ENCODE measurements at regions not wholly inside any gene's neighbourhood (a gene's known extent, or its start where the extent isn't known, plus 50 kb on each side); places are given as distances from the start of the nearest gene placed in this dataset.

DNA sequence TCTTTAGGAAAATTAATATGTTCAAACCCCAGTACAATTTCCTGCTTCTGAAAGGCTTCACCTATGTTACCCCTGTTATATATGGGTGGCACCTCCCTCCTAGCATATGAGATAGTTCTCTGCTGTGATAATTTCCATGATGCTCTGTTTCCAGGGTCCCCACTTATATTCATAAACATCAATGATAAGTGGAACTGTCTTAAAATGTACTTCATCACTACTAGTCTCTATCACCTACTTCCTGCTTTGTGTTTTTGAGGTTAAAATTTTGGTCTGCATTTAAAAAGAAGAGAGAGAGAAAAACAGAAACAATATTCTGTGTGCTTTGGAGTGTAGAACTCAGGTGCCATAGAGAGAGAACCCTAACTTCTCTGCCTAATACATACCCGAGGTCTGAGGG is 234.7 kb downstream of the HTR1A start:
- Histone ChIP-seq H3K4me3 (ENCODE audit: low read length) (no peak overlapping the region), H3K27me3 (ENCODE audit: insufficient read depth, low read length) (no peaks in the 10 kb centered on the region), H3K27ac (ENCODE audit: low read depth, low read length) (no peak overlapping the region), H3K4me1 (ENCODE audit: insufficient read depth, low read length) (no peaks in the 10 kb centered on the region), H3K9me3 (ENCODE audit: insufficient read depth, low read depth, low read length) (no peaks in the 10 kb centered on the region), H3K9ac (ENCODE audit: low read depth, low read length) (no peak overlapping the region), H3K36me3 (ENCODE audit: insufficient read depth, low read length) (no peaks in the 10 kb centered on the region)
- 90% methylated on average over 1 of the region's 1 CpG for WGBS

DNA sequence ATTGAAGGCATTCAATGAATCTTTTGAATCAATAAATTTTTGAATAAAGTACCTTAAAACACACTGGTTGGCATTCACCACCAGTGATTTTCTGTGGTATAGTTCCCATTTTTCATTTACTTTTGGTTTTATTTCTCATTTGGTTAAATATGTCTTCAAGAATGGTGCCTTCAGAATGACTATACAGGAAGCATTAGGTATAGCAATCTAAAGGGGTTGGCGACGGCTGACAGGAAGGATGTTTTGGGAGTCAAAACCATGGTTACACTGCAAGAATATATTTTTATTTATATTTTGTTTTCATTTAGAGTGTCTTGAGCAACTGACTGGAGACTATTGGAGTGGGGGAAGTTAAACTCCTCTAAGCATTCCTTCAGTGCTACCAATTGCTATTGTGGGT is 235.7 kb downstream of the HTR1A start:
- H3K27me3 ChIP-seq (ENCODE audit: insufficient read depth, low read length), result no peaks in the 10 kb centered on the region
- WGBS, result 100% methylated on average over 2 of the region's 2 CpGs
- H3K36me3 ChIP-seq (ENCODE audit: insufficient read depth, low read length), result no peaks in the 10 kb centered on the region
- no peaks in the 10 kb centered on the region for H3K9me3 ChIP-seq (ENCODE audit: insufficient read depth, low read depth, low read length)
- H3K9ac ChIP-seq (ENCODE audit: low read depth, low read length), result no peak overlapping the region
- no peak overlapping the region for H3K4me3 ChIP-seq (ENCODE audit: low read length)
- H3K27ac ChIP-seq (ENCODE audit: low read depth, low read length), result no peak overlapping the region
- H3K4me1 ChIP-seq (ENCODE audit: insufficient read depth, low read length), result no peaks in the 10 kb centered on the region

DNA sequence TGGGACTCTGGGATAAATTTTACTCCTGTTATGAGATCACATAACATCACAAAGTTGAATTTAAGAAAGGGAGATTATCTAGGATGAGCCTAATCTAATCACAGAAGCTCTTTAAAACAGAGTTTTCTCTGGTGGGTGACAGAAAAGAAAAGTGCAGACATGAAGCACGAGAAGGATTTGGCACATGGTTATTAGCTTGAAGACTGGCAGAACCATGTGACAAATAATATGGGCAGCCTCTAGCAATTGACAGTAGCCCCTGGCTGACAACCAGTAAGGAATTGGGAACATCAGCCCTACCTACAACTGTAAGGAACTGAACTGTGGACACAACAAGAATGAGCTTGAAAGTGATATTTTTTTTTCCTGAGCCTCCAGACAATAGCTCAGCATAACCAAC is 243.1 kb downstream of the HTR1A start:
- Histone ChIP-seq H3K27ac (ENCODE audit: low read depth, low read length) (no peak overlapping the region), H3K4me3 (ENCODE audit: low read length) (no peak overlapping the region), H3K36me3 (ENCODE audit: insufficient read depth, low read length) (no peaks in the 10 kb centered on the region), H3K9me3 (ENCODE audit: insufficient read depth, low read depth, low read length) (no peaks in the 10 kb centered on the region), H3K4me1 (ENCODE audit: insufficient read depth, low read length) (no peaks in the 10 kb centered on the region), H3K27me3 (ENCODE audit: insufficient read depth, low read length) (no peaks in the 10 kb centered on the region), H3K9ac (ENCODE audit: low read depth, low read length) (no peak overlapping the region)
- 93% methylated on average over 1 of the region's 1 CpG for WGBS

DNA sequence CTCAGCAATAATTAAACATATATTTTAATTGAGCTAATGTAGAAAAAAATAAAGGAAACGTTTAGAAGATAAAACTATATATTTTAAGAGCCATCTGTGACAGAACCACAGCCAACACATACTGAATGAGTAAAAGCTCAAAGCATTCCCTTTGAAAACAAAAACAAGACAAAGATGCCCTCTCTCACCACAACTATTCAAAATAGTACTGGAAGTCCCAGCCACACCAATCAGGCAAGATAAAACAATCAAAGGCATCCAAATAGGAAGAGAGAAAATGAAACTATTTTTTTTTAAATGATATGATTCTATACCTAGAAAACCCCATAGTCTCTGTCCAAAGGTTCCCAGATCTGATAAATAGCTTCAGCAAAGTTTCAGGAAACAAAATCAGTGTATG is 262.0 kb downstream of the HTR1A start:
- Histone ChIP-seq H3K27ac (ENCODE audit: low read depth, low read length) (no peak overlapping the region), H3K9me3 (ENCODE audit: insufficient read depth, low read depth, low read length) (no peaks in the 10 kb centered on the region), H3K9ac (ENCODE audit: low read depth, low read length) (no peak overlapping the region), H3K27me3 (ENCODE audit: insufficient read depth, low read length) (no peaks in the 10 kb centered on the region), H3K4me3 (ENCODE audit: low read length) (no peak overlapping the region), H3K4me1 (ENCODE audit: insufficient read depth, low read length) (no peaks in the 10 kb centered on the region), H3K36me3 (ENCODE audit: insufficient read depth, low read length) (no peaks in the 10 kb centered on the region)
- no CpG with 5 or more reads among the region's 1 CpG for WGBS

DNA sequence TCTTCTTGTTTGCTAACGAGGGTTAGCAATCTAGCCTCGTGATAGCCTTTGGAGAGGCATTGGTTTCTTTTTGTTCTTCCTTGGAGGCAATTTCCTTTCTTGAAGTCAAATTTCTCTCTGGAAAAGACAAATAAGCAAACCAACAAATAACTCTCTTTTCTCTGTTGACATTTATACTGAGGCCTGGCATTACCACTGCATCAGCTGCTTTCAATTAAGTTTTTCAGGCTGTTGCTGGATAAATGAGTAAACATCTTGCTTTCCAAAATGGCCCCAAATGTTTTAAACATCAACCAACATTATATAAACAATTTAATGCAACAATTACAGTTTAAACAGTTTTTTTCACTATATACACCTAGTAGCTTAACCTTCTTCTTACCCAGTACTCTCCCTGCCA is 264.4 kb downstream of the HTR1A start:
- WGBS, result 87% methylated on average over 2 of the region's 2 CpGs
- no peak overlapping the region for H3K9ac ChIP-seq (ENCODE audit: low read depth, low read length)
- H3K4me3 ChIP-seq (ENCODE audit: low read length), result no peak overlapping the region
- H3K4me1 ChIP-seq (ENCODE audit: insufficient read depth, low read length), result no peaks in the 10 kb centered on the region
- no peak overlapping the region for H3K27ac ChIP-seq (ENCODE audit: low read depth, low read length)
- no peaks in the 10 kb centered on the region for H3K9me3 ChIP-seq (ENCODE audit: insufficient read depth, low read depth, low read length)
- H3K27me3 ChIP-seq (ENCODE audit: insufficient read depth, low read length), result no peaks in the 10 kb centered on the region
- no peaks in the 10 kb centered on the region for H3K36me3 ChIP-seq (ENCODE audit: insufficient read depth, low read length)

DNA sequence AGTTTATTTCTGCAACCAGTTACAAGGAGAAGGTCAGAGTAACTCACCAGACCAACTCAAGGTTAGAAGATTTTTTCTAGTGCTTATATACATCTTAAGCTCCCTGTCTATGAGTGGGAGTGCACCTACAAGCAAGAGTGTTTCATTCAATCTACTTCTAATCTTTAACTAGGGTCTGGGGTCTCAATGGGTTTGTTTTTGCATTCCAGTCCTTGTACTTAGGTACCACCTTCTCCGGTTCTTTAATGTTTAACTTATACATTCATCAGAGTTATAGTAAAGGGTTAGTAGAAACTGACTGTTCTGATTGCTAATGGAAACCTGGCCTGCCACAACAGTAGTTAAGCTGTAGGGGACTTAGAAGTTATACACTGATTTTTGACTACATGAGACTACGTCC is 271.7 kb downstream of the HTR1A start:
- H3K4me1 ChIP-seq (ENCODE audit: insufficient read depth, low read length), result peaks cover 21% of the 10 kb centered on the region; the same call in 1 of the 2 replicates
- H3K4me3 ChIP-seq (ENCODE audit: low read length), result no peak overlapping the region
- no peaks in the 10 kb centered on the region for H3K27me3 ChIP-seq (ENCODE audit: insufficient read depth, low read length)
- no peak overlapping the region for H3K9ac ChIP-seq (ENCODE audit: low read depth, low read length)
- H3K9me3 ChIP-seq (ENCODE audit: insufficient read depth, low read depth, low read length), result no peaks in the 10 kb centered on the region
- no peaks in the 10 kb centered on the region for H3K36me3 ChIP-seq (ENCODE audit: insufficient read depth, low read length)
- no peak overlapping the region for H3K27ac ChIP-seq (ENCODE audit: low read depth, low read length)
- WGBS, result 100% methylated on average over 1 of the region's 2 CpGs

DNA sequence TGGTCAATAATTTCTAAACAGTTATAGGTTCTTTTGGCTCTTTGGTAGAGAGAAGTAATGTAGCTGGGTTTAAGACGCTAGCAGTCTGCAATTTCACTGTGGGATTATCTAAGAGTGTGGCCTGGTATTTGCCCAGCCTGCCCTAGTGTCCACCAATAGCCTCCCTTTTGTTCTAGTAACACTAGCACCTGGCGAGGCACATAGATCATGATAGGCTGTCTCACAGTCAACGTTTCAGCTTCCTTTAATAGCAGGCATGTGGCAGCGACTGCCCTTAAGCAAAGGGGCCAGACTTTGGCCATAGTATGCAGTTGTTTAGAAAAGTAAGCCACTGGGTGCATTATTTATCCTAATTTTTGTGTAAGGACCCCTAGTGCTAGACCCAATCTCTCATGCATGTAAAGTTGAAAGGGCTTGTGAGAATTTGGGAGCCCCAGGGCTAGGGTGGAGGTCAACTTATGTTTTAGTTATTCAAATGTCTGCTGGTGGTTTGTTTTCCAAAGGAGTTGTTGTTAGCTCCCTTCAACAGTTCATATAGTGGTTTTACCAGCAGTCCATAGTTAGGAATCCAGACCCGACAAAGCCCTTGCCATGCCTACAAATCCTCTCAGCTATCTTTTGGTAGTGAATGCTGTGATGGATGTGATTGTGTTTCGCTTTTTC is 274.3 kb downstream of the HTR1A start:
- 69% methylated on average over 5 of the region's 6 CpGs for WGBS
- Histone ChIP-seq H3K36me3 (ENCODE audit: insufficient read depth, low read length) (no peaks in the 10 kb centered on the region), H3K27ac (ENCODE audit: low read depth, low read length) (no peak overlapping the region)

DNA sequence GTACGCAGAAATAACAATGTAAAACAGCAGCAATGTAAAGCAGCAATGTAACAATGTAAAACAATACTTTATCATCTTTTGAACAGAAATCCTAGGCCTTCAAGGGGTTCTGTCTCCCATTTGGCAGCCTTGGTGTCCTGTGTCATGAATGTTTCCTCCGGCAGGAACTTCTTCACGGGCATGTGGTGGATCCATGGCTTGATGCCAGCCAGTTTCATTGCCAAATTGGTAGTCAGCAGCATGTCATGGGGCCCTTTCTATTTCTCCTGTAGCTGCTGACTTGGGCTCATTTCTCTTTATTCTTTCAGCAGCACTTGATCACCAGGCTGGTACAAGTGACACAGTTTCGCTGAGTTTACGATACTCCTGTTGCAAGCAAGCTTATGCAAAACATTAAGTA is 275.3 kb downstream of the HTR1A start:
- H3K9me3 ChIP-seq (ENCODE audit: insufficient read depth, low read depth, low read length), result no peaks in the 10 kb centered on the region
- H3K9ac ChIP-seq (ENCODE audit: low read depth, low read length), result no peak overlapping the region
- H3K4me1 ChIP-seq (ENCODE audit: insufficient read depth, low read length), result peaks cover 21% of the 10 kb centered on the region; the same call in 1 of the 2 replicates
- no peaks in the 10 kb centered on the region for H3K27me3 ChIP-seq (ENCODE audit: insufficient read depth, low read length)
- whole genome bisulfite sequencing, result 85% methylated on average over 5 of the region's 5 CpGs
- H3K4me3 ChIP-seq (ENCODE audit: low read length), result no peak overlapping the region
- no peaks in the 10 kb centered on the region for H3K36me3 ChIP-seq (ENCODE audit: insufficient read depth, low read length)
- H3K27ac ChIP-seq (ENCODE audit: low read depth, low read length), result no peak overlapping the region

More for the DNA sequence above, 274.3 kb downstream of the HTR1A start:
- no peak overlapping the region for H3K4me3 ChIP-seq (ENCODE audit: low read length)
- no peaks in the 10 kb centered on the region for H3K9me3 ChIP-seq (ENCODE audit: insufficient read depth, low read depth, low read length)
- no peaks in the 10 kb centered on the region for H3K27me3 ChIP-seq (ENCODE audit: insufficient read depth, low read length)
- H3K9ac ChIP-seq (ENCODE audit: low read depth, low read length), result no peak overlapping the region
- H3K4me1 ChIP-seq (ENCODE audit: insufficient read depth, low read length), result peaks cover 21% of the 10 kb centered on the region; the same call in 1 of the 2 replicates

DNA sequence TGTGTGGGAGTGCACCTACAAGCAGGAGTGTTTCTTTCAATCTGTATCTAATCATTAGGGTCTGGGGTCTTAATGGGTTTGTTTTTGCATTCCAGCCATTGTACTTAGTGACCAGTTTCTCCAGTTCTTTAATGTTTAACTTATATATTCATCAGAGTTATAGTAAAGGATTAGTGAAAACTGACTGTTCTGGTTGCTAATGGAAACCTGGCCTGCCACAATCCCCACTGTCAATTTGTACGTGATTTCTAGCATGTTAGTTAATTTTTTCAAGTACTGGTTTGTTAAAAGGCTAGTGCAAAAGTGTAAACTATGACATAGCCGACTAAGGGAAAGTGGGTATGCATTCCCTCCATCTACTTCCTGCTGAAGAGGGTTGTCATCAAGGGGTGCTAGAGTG is 276.1 kb downstream of the HTR1A start:
- Histone ChIP-seq H3K9me3 (ENCODE audit: insufficient read depth, low read depth, low read length) (no peaks in the 10 kb centered on the region), H3K9ac (ENCODE audit: low read depth, low read length) (no peak overlapping the region), H3K27me3 (ENCODE audit: insufficient read depth, low read length) (no peaks in the 10 kb centered on the region), H3K4me1 (ENCODE audit: insufficient read depth, low read length) (peaks cover 21% of the 10 kb centered on the region; the same call in 1 of the 2 replicates), H3K36me3 (ENCODE audit: insufficient read depth, low read length) (no peaks in the 10 kb centered on the region), H3K4me3 (ENCODE audit: low read length) (no peak overlapping the region), H3K27ac (ENCODE audit: low read depth, low read length) (no peak overlapping the region)
- WGBS, result 89% methylated on average over 2 of the region's 2 CpGs

DNA sequence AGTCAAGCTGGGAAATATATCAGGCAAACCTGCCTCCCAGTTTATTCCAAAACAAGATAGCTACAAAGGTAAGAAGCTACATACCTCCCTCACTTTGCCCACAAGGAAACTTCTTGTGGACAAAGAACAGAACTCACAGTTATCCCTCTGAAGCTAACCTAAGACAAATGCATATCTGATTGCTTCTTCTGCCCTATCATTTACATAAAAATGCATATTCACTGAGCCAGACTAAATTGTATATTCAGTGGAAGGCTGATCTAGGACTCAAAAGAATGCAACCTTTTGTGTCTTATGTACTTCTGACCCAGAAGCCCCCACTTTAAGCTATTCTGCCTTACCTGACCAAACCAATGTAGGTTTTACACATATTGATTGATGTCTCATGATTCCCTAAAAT is 276.8 kb downstream of the HTR1A start:
- no peaks in the 10 kb centered on the region for H3K9me3 ChIP-seq (ENCODE audit: insufficient read depth, low read depth, low read length)
- no peaks in the 10 kb centered on the region for H3K27me3 ChIP-seq (ENCODE audit: insufficient read depth, low read length)
- H3K36me3 ChIP-seq (ENCODE audit: insufficient read depth, low read length), result no peaks in the 10 kb centered on the region
- no peak overlapping the region for H3K9ac ChIP-seq (ENCODE audit: low read depth, low read length)
- H3K4me3 ChIP-seq (ENCODE audit: low read length), result no peak overlapping the region
- H3K27ac ChIP-seq (ENCODE audit: low read depth, low read length), result no peak overlapping the region
- peaks cover 21% of the 10 kb centered on the region; the same call in 1 of the 2 replicates for H3K4me1 ChIP-seq (ENCODE audit: insufficient read depth, low read length)

DNA sequence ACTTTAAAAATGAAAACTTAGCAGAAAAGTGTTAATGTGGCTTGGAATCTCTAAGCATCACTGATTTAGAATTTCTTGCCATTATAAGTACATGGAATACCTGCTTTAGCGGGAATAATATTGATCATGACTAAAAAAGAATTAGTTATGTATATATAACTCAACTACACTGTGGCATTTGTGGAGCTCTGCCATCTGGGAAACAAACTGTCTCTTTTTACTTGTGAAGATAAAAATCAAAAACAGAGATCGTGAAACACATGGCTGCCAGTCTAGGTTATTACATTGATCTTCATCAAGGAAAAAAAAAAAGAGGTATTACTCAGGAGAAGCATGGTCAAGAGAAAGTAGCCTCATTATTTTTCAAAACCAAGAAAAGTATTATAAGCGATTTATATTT is 287.4 kb downstream of the HTR1A start:
- Histone ChIP-seq H3K36me3 (ENCODE audit: insufficient read depth, low read length) (no peaks in the 10 kb centered on the region), H3K9ac (ENCODE audit: low read depth, low read length) (no peak overlapping the region), H3K4me1 (ENCODE audit: insufficient read depth, low read length) (no peaks in the 10 kb centered on the region), H3K4me3 (ENCODE audit: low read length) (no peak overlapping the region), H3K27ac (ENCODE audit: low read depth, low read length) (no peak overlapping the region), H3K27me3 (ENCODE audit: insufficient read depth, low read length) (no peaks in the 10 kb centered on the region), H3K9me3 (ENCODE audit: insufficient read depth, low read depth, low read length) (no peaks in the 10 kb centered on the region)
- 92% methylated on average over 1 of the region's 3 CpGs for WGBS

DNA sequence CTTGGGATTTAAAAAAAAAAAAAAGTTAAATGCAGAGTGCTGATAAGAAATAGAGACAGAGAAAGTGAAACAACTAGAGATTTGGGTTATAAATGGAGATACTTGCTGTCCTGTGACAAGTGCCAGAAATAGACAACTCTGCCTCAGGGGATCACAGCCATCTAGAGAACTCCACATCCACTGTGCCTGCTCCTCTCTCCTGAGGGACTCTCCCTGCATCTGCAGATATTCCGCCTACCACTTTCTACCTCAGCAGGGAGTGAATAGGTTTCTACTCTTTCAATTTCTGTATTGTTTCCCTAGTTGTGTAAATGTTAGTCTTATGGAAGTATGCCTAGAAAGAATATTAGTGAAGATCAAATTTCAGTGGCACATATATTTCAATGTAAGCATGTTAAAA is 307.2 kb downstream of the HTR1A start:
- no peaks in the 10 kb centered on the region for H3K27me3 ChIP-seq (ENCODE audit: insufficient read depth, low read length)
- H3K9ac ChIP-seq (ENCODE audit: low read depth, low read length), result no peak overlapping the region
- WGBS, result 70% methylated on average over 1 of the region's 1 CpG
- H3K36me3 ChIP-seq (ENCODE audit: insufficient read depth, low read length), result no peaks in the 10 kb centered on the region
- no peaks in the 10 kb centered on the region for H3K9me3 ChIP-seq (ENCODE audit: insufficient read depth, low read depth, low read length)
- no peak overlapping the region for H3K27ac ChIP-seq (ENCODE audit: low read depth, low read length)
- H3K4me1 ChIP-seq (ENCODE audit: insufficient read depth, low read length), result no peaks in the 10 kb centered on the region
- no peak overlapping the region for H3K4me3 ChIP-seq (ENCODE audit: low read length)

All from HUES64 (cell line).